Glomerular visceral epithelial cell (primary cell): ENCODE measurements at regions not wholly inside any gene's neighbourhood (a gene's known extent, or its start where the extent isn't known, plus 50 kb on each side); places are given as distances from the start of the nearest gene placed in this dataset.
"Not testable (repeated sequence)": the region's sequence is repeated elsewhere in the genome, so short reads cannot be mapped to it uniquely, and the experiment has no call there.

Experiments
- DNase-seq: peaks from one replicate; pipeline ENCODE4 v3.0.0-alpha.2; 2016; ENCODE audit errors: extremely low spot score

DNA sequence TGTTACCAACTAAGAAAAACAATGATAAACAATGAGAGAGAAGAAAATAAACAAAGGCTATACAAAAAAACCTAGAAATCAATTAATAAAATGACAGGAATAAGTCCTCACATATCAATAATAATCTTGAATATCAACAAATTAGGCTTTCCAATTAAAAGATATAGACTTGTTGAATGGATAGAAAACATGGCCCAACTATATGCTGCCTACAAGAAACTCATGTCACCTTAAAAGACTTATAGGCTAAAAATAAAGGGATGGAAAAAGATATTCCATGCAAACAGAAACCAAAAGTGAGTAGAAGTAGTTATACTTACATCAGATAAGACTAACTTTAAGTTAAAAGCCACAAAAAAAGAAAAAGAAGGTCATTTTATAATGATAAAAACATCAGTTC lies 183.9 kb downstream of the MYRFL start:
- DNase-seq: no peak

DNA sequence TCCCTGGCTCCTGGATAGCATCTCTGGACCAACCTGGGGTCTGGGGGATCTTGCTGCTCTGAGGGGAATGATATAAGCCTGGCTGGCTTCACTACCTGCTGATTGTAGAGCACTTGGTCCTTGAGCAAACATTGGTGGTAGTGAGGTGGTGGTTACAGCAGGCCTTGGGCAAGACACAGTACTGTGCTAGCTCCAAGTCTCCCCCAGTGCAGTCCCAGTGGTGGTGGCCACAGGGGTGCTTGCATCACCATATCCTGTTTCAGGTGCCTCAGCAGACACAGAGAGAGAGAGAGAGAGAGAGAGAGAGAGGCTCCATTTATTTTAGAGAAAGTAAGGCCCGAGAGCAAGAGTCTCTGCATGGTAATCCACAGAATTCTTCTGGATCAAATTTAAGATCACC lies 186.3 kb downstream of the MYRFL start:
- no peak for DNase-seq

DNA sequence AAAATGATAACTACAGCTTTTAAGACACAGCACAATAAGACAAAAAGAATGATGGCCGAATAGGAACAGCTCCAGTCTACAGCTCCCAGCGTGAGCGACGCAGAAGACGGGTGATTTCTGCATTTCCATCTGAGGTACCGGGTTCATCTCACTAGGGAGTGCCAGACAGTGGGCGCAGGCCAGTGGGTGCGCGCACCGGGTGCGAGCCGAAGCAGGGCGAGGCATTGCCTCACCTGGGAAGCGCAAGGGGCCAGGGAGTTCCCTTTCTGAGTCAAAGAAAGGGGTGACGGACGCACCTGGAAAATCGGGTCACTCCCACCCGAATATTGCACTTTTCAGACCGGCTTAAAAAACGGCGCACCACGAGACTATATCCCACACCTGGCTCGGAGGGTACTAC lies 188.0 kb downstream of the MYRFL start:
- not testable (repeated sequence) for DNase-seq

DNA sequence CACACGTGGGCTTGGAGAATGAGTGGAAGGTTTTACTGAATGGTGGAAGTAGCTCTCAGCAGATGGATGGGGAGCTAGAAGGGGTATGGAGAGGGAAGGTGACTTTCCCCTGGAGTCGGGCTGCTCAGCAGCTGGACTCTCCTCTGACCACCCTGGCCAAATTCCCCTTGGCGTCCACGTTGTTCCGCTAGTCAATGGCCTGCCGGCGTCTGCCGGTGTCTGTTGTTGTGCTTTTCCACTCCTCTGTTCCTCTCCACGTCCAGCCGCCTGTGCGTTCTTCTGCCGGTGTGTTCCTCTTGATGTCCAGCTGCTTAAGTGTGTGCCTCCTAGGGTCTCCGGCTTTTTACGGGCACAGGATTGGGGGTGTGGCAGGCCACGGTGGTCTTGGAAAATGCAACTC lies 203.5 kb downstream of the MYRFL start:
- DNase-seq: no peak

- DNase-seq: no peak
Measured at GRCh38 chr12:70028918-70029317, 203.9 kb downstream of the MYRFL start.

DNA sequence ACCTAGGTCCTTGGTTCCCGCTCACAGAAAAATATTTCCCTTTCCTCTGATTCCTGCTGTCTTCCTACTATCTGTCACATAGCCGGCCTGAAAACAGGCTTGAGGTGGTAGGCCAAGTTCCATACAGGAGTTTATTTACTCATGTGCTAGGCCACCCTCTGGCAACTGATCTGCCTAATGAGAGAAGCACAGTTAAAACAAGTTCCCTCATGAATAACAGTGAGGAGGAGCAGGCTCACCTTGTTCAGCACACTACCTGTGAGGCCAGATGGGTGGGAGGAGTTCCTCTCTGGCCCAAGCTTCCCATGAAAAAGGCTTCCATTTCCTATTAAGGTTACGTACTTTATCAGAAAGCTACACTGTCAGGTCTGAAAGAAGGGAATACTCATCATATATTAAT lies 206.0 kb downstream of the MYRFL start:
- DNase-seq: no peak

GRCh38 chr12:70032076-70032475 lies 207.0 kb downstream of the MYRFL start:
- DNase-seq: no peak

GRCh38 chr12:70033310-70033709 lies 208.3 kb downstream of the MYRFL start:
- DNase-seq: no peak

GRCh38 chr12:70040141-70040540 lies 203.1 kb upstream of the CNOT2 start:
- DNase-seq: no peak

DNA sequence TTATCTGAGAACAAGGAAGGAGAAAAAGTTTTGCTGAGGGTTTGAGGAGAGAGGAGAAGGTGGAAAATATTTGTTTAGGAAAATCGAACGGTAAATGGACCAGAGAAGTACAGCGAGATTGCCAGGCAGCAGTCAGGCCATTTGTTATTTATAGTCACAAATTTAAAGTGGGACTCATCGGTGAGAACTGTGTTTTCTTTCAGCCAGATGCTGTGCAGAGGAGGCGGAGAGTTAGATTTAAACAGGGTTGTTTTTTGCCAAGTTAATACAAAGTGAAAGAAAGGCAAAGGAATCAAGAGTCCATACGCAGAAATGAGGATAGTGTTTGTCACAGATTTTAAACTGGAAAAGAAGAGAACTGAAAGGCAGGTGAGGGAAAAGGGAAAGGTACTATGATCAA lies 200.6 kb upstream of the CNOT2 start:
- no peak for DNase-seq

DNA sequence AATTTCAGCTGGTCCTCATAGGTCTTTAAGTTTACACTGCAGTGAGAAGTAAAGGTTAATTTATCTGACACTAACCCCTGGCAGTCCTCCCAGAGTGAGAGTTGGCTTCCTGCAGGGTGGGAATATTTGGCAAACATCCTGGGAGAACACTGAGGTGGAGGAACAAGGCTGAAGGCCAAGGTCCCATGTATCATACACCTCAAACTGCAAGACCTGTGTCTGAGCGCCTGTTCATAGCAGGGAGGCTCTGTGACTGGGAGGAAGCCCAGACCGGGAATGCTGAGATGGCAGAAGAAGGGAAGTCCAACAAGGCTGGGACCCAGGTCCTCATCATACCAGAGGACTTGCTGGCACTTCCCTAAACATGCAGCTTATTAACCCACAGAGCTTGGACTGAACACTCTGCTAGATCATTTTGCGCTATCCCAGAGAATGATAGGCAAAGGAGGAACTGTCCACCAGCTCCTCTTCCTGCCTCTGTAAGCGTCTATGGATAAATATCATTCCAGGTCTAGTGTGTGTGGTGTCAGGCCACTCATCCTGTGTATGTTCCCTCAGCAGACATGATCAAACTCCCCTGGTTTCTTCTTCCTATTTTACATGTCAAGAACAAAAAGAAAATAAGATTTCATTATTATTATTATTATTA lies 199.6 kb upstream of the CNOT2 start:
- DNase-seq: no peak

DNA sequence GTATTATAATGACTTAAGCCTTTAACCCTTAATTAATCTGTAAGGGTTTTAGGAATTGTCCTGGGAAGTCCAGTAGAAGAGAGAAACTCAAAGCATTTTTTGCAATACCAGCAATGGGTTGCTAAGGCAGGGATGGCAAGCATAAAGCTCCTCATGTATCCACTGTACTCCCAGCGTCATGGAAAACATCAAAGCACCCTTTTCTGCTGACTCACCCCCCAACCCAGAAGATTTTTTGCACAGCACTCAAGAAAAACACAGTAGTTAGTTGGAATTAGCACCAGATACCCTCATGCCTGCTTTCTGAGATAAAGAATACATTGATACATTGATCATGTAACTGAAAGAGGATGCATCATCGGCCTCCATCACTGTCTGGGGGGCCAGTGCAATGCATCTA lies 199.1 kb upstream of the CNOT2 start:
- no peak for DNase-seq

- no peak for DNase-seq
Measured at GRCh38 chr12:70045036-70045435, 198.2 kb upstream of the CNOT2 start.

DNA sequence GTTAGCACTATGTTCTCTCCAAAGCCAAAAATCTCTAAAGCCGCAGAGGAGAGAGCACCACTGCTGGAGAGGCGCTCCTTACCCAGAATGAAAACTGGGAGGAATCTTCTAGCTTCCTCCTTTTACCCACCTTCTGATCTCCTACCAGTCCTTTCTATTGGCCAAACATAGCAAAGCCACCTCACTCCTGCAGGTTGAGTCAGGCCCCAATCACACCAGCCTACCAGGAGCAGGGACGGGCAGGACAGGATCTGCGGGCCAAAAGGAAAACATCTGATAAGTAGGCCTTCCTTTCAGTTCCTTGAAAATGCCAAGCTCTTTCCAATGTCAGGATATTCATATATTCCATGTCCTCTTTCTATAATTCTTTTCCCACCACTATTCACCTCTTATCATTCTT lies 197.7 kb upstream of the CNOT2 start:
- no peak for DNase-seq

DNA sequence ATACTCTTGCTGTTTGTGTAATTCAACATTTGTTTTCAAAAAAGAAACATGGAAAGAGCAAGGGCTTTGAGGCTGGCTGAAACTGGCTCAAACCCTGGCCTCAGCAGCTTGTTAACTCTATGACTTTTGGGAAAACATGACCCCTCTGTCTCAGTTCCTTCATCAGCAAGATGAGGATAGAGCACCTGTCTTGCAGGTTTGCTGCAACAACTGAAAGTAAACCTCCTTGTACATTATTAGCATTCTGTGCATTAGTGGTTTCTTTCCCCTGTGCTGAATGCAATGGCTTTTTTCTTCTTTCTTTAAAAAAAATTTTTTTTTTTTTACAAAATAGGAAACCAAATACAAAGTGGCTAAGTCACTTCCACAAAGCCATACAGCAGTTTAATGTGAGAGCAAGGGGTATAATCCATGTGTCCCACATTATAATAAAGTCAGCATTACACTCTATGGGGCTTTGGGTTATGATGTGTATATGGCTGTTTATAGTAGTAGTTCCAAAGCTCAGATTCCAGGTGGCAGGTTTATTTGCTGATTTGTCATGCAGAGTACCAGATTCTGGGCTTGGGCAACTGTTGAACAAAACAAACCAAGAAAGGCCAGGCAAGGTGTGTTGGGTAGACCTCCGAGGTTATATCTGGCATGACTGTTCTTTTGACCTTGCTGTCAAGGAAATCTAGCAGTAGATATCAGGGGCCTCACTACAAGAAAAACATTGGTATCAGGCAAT lies 194.5 kb upstream of the CNOT2 start:
- no peak for DNase-seq

- no peak for DNase-seq
Measured at GRCh38 chr12:70049596-70050360, 193.5 kb upstream of the CNOT2 start.

- no peak for DNase-seq
Measured at GRCh38 chr12:70052476-70052875, 190.8 kb upstream of the CNOT2 start.

- peak; percentile 35 for DNase-seq
Measured at GRCh38 chr12:70052931-70053497, 190.2 kb upstream of the CNOT2 start.

DNA sequence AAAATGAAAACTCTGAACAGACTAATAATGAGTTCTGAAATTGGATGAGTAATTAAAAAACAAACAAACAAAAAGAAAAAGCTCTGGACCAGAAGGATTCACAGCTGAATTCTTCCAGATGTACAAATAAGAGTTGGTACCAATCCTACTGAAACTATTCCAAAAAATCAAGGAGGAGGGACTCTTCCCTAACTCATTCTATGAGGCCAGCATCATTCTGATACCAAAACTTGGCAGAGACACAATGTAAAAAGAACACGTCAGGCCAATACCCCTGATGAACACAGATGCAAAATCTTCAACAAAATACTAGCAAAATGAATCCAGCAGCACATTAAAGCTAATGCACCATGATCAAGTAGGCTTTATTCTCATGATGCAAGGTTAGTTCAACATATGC lies 183.9 kb upstream of the CNOT2 start:
- DNase-seq: no peak

DNA sequence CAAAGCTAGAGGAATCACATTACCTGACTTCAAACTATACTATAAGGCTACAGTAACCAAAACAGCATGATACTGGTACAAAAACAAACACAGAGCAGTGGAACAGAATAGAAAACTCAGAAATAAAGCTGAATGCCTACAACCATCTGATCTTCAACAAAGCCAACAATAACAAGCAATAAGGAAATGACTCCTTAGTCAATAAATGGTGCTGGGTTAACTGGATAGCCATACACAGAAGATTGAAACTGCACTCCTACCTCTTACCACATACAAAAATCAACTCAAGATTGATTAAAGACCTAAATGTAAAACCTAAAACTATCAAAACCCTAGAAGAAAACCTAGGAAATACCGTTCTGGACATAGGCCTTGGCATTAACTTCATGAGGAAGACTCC lies 182.6 kb upstream of the CNOT2 start:
- DNase-seq: no peak

DNA sequence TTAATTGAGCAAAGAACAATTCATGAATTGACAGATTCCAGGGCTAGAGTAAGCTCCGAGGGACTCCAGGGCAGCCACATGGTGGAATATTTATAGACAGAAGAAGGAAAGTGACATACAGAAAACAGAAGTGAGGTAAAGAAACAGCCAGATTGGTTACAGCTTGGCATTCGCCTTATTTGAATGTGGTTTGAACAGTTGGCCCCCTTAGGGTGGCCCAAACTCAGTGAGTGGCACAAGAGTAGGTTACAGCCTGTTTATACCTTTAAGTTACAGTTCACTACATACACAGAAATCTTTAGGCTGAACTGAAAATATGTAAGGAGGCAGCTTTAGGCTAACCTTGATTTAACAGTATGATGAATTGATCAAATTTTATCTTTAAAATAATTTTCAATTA lies 174.5 kb upstream of the CNOT2 start:
- no peak for DNase-seq

DNA sequence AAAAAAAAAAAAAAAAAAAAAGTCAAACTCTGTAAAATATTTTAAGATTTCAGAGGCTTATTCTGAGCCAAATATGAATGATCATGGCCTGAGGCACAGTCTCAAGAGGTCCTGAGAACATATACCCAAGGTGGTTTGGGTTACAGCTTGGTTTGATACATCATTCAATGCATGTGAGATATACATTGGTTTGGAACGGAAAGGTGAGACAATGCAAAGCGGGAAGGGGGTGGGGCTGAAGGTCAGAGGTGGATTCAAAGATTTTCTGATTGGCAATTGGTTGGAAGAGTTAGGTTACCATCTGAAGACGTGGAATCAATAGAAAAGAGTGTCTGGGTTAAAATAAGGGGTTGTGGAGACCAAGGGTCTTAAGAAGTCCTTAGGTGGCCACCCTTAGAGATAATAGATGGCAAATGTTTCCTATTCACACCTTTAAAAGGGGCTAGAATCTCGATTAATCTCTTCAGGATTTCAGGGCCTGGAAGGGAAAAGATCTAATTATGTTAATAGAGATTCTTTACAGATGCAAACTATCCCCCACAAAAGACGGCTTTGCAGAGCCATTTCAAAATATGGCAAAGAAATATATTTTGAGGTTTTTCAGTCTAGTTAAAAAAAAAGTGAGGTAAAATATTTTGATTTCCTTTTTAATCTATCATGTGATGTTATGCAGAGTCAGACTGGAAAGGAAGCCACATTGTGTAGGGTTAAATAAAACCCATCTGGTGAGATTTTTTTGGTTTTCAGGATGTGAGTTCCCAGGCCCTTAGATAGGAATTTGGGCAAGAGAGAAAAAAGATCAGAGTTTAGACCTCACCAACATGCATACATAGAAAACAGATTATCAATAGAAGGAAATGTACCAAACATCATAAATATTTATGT lies 173.8 kb upstream of the CNOT2 start:
- DNase-seq: no peak
